ENCODE measurements at regions not wholly inside any gene's neighbourhood (a gene's known extent, or its start where the extent isn't known, plus 50 kb on each side); places are given as distances from the start of the nearest gene placed in this dataset.
A peak's percentile ranks its signal among the peaks of the same experiment; 100 is the strongest.

DNA sequence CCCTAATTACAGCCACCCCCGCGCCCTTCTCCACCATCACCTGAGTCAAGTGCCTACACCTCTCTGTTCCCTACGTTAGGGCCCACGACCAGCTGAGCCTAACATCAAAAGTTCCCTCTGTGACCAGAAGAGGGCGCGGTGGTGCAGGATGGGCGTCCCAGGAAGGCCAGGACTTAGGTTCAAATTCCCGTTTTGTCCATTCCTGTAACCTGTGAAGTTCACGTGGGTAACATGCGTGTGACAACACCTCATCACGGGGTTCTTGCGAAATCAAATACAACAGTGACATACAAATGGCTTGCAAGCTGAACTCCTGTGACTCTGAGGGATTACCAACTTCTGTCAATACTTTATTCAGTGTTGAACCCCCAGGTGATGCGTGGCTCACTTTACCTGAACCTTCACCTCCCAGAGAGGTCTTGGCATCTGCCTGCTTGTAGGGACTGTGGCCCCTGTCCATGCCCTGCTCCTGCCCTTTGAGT, 207.9 kb downstream of the ARL4C start (continued):
- TF ChIP-seq, protein P1, sequence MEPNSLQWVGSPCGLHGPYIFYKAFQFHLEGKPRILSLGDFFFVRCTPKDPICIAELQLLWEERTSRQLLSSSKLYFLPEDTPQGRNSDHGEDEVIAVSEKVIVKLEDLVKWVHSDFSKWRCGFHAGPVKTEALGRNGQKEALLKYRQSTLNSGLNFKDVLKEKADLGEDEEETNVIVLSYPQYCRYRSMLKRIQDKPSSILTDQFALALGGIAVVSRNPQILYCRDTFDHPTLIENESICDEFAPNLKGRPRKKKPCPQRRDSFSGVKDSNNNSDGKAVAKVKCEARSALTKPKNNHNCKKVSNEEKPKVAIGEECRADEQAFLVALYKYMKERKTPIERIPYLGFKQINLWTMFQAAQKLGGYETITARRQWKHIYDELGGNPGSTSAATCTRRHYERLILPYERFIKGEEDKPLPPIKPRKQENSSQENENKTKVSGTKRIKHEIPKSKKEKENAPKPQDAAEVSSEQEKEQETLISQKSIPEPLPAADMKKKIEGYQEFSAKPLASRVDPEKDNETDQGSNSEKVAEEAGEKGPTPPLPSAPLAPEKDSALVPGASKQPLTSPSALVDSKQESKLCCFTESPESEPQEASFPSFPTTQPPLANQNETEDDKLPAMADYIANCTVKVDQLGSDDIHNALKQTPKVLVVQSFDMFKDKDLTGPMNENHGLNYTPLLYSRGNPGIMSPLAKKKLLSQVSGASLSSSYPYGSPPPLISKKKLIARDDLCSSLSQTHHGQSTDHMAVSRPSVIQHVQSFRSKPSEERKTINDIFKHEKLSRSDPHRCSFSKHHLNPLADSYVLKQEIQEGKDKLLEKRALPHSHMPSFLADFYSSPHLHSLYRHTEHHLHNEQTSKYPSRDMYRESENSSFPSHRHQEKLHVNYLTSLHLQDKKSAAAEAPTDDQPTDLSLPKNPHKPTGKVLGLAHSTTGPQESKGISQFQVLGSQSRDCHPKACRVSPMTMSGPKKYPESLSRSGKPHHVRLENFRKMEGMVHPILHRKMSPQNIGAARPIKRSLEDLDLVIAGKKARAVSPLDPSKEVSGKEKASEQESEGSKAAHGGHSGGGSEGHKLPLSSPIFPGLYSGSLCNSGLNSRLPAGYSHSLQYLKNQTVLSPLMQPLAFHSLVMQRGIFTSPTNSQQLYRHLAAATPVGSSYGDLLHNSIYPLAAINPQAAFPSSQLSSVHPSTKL (CRISPR knock-in tag; IDR thresholded peaks at IDR 0.05), result 0 out of 2 replicates have a peak, but pooled peaks have one; percentile 38
- TF ChIP-seq, protein P2, sequence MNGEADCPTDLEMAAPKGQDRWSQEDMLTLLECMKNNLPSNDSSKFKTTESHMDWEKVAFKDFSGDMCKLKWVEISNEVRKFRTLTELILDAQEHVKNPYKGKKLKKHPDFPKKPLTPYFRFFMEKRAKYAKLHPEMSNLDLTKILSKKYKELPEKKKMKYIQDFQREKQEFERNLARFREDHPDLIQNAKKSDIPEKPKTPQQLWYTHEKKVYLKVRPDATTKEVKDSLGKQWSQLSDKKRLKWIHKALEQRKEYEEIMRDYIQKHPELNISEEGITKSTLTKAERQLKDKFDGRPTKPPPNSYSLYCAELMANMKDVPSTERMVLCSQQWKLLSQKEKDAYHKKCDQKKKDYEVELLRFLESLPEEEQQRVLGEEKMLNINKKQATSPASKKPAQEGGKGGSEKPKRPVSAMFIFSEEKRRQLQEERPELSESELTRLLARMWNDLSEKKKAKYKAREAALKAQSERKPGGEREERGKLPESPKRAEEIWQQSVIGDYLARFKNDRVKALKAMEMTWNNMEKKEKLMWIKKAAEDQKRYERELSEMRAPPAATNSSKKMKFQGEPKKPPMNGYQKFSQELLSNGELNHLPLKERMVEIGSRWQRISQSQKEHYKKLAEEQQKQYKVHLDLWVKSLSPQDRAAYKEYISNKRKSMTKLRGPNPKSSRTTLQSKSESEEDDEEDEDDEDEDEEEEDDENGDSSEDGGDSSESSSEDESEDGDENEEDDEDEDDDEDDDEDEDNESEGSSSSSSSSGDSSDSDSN (CRISPR knock-in tag; IDR thresholded peaks at IDR 0.05), result no peak
- TF ChIP-seq ZNF350 (CRISPR knock-in tag; IDR thresholded peaks at IDR 0.05; ENCODE audit: borderline replicate concordance, low read depth), result 0 out of 2 replicates have a peak, but pooled peaks have one; percentile 37
- TF ChIP-seq ZNF143 (CRISPR knock-in tag; IDR thresholded peaks at IDR 0.05), result no peak
- TF ChIP-seq KLF9 (CRISPR knock-in tag; IDR thresholded peaks at IDR 0.05; ENCODE audit: low read depth), result no peak
- no peak for TF ChIP-seq ASH2L (IDR thresholded peaks at IDR 0.05; ENCODE audit: insufficient read length, low read depth, low read length)
- TF ChIP-seq CEBPB (IDR thresholded peaks at IDR 0.05; ENCODE audit: borderline replicate concordance, low read depth, low read length), result peak; percentile 97
- TF ChIP-seq ZIK1 (CRISPR knock-in tag; IDR thresholded peaks at IDR 0.05; ENCODE audit: borderline replicate concordance, low read depth), result no peak
- peak; percentile 51 for TF ChIP-seq SALL1 (CRISPR knock-in tag; IDR thresholded peaks at IDR 0.05)
- TF ChIP-seq SRSF1 (optimal IDR thresholded peaks at IDR 0.05; ENCODE audit: low read depth, low read length), result no peak
- no peak for TF ChIP-seq FOXP1 (IDR thresholded peaks at IDR 0.05)
- 0 out of 2 replicates have a peak, but pooled peaks have one; percentile 16 for TF ChIP-seq FOXP1 (CRISPR knock-in tag; IDR thresholded peaks at IDR 0.05)
- peak; percentile 52; the same call in 1 of the 2 replicates for TF ChIP-seq RNF2 (conservative IDR thresholded peaks at IDR 0.05; ENCODE audit: low read depth)
- no peak for TF ChIP-seq HMG20B (CRISPR knock-in tag; conservative IDR thresholded peaks at IDR 0.05)
- TF ChIP-seq THYN1 (CRISPR knock-in tag; IDR thresholded peaks at IDR 0.05; ENCODE audit: borderline replicate concordance, low read depth), result no peak
- TF ChIP-seq CENPT (CRISPR knock-in tag; IDR thresholded peaks at IDR 0.05; ENCODE audit: low read depth), result no peak
- TF ChIP-seq MEF2D (CRISPR knock-in tag; IDR thresholded peaks at IDR 0.05), result 0 out of 2 replicates have a peak, but pooled peaks have one; percentile 15
- no peak for TF ChIP-seq EED (CRISPR knock-in tag; IDR thresholded peaks at IDR 0.05)
- TF ChIP-seq SOX13 (IDR thresholded peaks at IDR 0.05), result no peak
- TF ChIP-seq SOX13 (CRISPR knock-in tag; conservative IDR thresholded peaks at IDR 0.05 in 1 of 2, IDR thresholded peaks at IDR 0.05 in 1 of 2), result no peak
- TF ChIP-seq, protein P3, sequence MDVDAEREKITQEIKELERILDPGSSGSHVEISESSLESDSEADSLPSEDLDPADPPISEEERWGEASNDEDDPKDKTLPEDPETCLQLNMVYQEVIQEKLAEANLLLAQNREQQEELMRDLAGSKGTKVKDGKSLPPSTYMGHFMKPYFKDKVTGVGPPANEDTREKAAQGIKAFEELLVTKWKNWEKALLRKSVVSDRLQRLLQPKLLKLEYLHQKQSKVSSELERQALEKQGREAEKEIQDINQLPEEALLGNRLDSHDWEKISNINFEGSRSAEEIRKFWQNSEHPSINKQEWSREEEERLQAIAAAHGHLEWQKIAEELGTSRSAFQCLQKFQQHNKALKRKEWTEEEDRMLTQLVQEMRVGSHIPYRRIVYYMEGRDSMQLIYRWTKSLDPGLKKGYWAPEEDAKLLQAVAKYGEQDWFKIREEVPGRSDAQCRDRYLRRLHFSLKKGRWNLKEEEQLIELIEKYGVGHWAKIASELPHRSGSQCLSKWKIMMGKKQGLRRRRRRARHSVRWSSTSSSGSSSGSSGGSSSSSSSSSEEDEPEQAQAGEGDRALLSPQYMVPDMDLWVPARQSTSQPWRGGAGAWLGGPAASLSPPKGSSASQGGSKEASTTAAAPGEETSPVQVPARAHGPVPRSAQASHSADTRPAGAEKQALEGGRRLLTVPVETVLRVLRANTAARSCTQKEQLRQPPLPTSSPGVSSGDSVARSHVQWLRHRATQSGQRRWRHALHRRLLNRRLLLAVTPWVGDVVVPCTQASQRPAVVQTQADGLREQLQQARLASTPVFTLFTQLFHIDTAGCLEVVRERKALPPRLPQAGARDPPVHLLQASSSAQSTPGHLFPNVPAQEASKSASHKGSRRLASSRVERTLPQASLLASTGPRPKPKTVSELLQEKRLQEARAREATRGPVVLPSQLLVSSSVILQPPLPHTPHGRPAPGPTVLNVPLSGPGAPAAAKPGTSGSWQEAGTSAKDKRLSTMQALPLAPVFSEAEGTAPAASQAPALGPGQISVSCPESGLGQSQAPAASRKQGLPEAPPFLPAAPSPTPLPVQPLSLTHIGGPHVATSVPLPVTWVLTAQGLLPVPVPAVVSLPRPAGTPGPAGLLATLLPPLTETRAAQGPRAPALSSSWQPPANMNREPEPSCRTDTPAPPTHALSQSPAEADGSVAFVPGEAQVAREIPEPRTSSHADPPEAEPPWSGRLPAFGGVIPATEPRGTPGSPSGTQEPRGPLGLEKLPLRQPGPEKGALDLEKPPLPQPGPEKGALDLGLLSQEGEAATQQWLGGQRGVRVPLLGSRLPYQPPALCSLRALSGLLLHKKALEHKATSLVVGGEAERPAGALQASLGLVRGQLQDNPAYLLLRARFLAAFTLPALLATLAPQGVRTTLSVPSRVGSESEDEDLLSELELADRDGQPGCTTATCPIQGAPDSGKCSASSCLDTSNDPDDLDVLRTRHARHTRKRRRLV (CRISPR knock-in tag; IDR thresholded peaks at IDR 0.05), result no peak

Data from HepG2 (cell line).